Testis (tissue), 2 donors: ENCODE measurements at regions not wholly inside any gene's neighbourhood (a gene's known extent, or its start where the extent isn't known, plus 50 kb on each side); places are given as distances from the start of the nearest gene placed in this dataset.

Source experiments
- CTCF ChIP-seq, 3 experiments: fragments of 450-650 bp in 2 of 3; fragments of 200-600 bp in 1 of 3; sonication (generic) in 1 of 3; IDR thresholded peaks; one replicate each; pipeline ENCODE4 v1.5.1; 2016 to 2019; ENCODE audit warnings: antibody characterized with exemption in 3 of 3, mild to moderate bottlenecking in 2 of 3, moderate library complexity in 1 of 3
- POLR2A ChIP-seq: fragments of 450-650 bp; IDR thresholded peaks from one replicate; pipeline ENCODE4 v1.6.1; 2017; ENCODE audit warnings: antibody characterized with exemption, mild to moderate bottlenecking, moderate library complexity

- TF ChIP-seq CTCF (IDR thresholded peaks at IDR 0.05) = no peak
- no peak for TF ChIP-seq POLR2A
Measured at GRCh38 chr1:229106526-229107125, 164.3 kb upstream of the RAB4A start.
